ENCODE measurements at regions not wholly inside any gene's neighbourhood (a gene's known extent, or its start where the extent isn't known, plus 50 kb on each side); places are given as distances from the start of the nearest gene placed in this dataset.

GRCh38 chr14:35961697-35962274 is 135.6 kb downstream of the BRMS1L start:
- no peak for TF ChIP-seq YY1 (IDR thresholded peaks at IDR 0.05; ENCODE audit: insufficient read depth, insufficient read length)
- no peak for TF ChIP-seq ZNF274 (IDR thresholded peaks at IDR 0.05; ENCODE audit: low read depth, low read length)
